ENCODE measurements at regions not wholly inside any gene's neighbourhood (a gene's known extent, or its start where the extent isn't known, plus 50 kb on each side); places are given as distances from the start of the nearest gene placed in this dataset.
A peak's percentile ranks its signal among the peaks of the same experiment; 100 is the strongest.

DNA sequence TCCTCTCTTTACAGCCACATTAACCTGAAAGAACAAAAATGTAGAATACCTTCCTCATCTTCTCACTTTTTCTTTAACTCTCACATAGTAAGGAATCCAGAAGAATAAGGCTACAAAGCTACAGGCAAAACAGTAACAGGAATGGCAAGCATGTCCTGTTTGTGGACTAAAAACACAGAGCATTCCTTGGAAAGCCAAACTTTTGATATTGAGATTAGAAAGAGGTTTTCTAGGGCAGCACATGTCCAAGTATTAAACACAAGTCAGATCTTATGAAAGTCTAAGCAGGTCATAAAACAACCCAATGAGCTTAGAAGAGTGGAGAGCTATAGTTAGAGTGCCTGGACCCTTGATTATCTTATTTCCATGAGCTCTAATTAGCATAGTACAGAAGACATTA, 58.2 kb upstream of the FAM9C start:
- Histone ChIP-seq H3K27ac (peak overlapping the region; percentile 62), H3K27me3 (ENCODE audit: low read depth) (no peaks in the 10 kb centered on the region), H3K36me3 (no peaks in the 10 kb centered on the region), H3K9me3 (no peaks in the 10 kb centered on the region), H3K4me1 (peaks cover 27% of the 10 kb centered on the region), H3K4me3 (no peak overlapping the region)
- ATAC-seq (no peak), DNase-seq (no peak)
- TF ChIP-seq, protein P1, sequence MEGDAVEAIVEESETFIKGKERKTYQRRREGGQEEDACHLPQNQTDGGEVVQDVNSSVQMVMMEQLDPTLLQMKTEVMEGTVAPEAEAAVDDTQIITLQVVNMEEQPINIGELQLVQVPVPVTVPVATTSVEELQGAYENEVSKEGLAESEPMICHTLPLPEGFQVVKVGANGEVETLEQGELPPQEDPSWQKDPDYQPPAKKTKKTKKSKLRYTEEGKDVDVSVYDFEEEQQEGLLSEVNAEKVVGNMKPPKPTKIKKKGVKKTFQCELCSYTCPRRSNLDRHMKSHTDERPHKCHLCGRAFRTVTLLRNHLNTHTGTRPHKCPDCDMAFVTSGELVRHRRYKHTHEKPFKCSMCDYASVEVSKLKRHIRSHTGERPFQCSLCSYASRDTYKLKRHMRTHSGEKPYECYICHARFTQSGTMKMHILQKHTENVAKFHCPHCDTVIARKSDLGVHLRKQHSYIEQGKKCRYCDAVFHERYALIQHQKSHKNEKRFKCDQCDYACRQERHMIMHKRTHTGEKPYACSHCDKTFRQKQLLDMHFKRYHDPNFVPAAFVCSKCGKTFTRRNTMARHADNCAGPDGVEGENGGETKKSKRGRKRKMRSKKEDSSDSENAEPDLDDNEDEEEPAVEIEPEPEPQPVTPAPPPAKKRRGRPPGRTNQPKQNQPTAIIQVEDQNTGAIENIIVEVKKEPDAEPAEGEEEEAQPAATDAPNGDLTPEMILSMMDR (IDR thresholded peaks at IDR 0.05): no peak
- intact Hi-C loops (cut with DNase I): no loop called here

DNA sequence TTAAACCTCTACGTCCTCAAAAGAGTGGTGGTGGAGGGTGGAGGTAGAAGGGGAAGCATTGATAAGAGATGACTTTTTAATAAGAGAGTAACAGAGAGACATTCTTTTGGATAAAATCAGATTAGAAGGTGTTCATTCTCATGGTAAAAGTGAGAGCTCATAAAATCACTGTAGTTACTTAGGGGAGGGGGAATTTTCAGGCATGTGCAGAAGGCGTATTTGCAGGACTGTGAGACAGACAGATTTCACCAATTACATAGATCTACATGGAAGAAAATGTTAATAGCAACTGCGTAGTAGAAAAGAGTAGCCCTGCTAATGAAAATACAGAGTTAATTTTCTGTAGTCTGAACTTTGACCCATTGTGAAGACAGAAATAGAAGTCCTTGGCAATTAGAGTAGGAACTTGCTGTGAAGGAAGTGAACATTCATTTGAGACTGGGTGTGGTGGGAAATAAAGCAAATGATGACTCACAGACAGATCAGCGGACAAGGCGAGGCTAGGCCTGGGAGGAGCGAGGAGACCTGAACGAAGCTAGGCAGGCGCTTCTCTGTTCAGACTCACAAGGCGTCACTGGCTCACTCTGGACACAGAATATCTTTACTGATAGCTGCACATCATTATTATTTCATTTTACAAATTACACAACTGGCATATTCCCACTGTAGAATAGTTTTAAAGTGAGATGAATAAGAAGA, 57.2 kb upstream of the FAM9C start:
- DNase-seq (peak; percentile 67), ATAC-seq (peak; percentile 92 to 96)
- intact Hi-C loops (cut with DNase I): no loop called here
- Histone ChIP-seq H3K9me3 (no peaks in the 10 kb centered on the region), H3K4me3 (no peak overlapping the region), H3K36me3 (no peaks in the 10 kb centered on the region), H3K4me1 (peaks cover 27% of the 10 kb centered on the region), H3K27ac (peak overlapping the region; percentile 62), H3K27me3 (ENCODE audit: low read depth) (no peaks in the 10 kb centered on the region)
- TF ChIP-seq, protein P1 (IDR thresholded peaks at IDR 0.05): no peak

DNA sequence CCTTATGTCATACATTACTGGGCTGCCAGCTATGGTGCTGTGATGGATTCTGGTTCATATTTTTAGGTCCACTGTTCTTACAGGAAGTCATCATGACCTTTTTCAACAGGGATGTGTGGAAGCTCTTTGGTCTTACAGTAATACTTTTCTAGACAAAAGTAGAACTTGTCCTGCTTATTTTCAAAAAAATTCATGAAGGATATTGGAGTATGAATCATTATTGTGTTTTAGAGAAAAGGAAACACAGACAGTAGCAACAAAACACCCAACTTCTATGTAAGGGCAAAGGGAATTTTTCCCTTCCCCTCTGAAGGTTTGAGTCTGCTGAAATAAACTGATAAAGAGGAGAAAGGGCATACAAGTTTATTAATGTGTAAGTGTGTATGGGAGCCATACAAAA, 54.7 kb upstream of the FAM9C start:
- Histone ChIP-seq H3K27ac (peak overlapping the region; percentile 36), H3K36me3 (no peaks in the 10 kb centered on the region)
- DNase-seq: no peak

DNA sequence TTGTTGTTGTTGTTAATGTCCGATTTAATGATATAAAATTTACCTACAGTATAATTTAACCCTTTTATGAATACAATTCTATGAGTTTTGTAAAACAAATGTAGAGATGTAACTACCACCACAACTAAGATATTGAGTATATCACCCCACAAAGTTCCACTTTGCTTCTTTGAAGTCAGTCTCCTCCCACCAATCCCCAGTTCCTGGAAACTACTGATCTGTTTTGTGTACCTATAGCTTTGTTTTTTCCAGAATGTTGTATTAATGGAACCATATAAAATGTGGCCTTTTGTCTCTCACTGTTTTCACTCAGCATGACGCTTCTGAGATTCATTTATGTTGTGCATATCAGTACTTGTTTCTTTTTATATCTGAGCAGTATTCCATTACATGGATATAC, 52.3 kb upstream of the FAM9C start:
- TF ChIP-seq, protein P1 (IDR thresholded peaks at IDR 0.05): no peak
- Histone ChIP-seq H3K4me3 (no peak overlapping the region), H3K27me3 (ENCODE audit: low read depth) (no peaks in the 10 kb centered on the region), H3K27ac (no peak overlapping the region), H3K9me3 (no peaks in the 10 kb centered on the region), H3K36me3 (no peaks in the 10 kb centered on the region), H3K4me1 (peaks cover 33% of the 10 kb centered on the region)
- ATAC-seq: no peak
- intact Hi-C loops (cut with DNase I): no loop called here
- no peak for DNase-seq

More for the DNA sequence above, 54.7 kb upstream of the FAM9C start:
- Histone ChIP-seq H3K9me3 (no peaks in the 10 kb centered on the region), H3K4me1 (peaks cover 37% of the 10 kb centered on the region), H3K4me3 (no peak overlapping the region), H3K27me3 (ENCODE audit: low read depth) (no peaks in the 10 kb centered on the region)
- no peak for ATAC-seq
- intact Hi-C loops (cut with DNase I): no loop called here
- TF ChIP-seq, protein P1 (IDR thresholded peaks at IDR 0.05): no peak

DNA sequence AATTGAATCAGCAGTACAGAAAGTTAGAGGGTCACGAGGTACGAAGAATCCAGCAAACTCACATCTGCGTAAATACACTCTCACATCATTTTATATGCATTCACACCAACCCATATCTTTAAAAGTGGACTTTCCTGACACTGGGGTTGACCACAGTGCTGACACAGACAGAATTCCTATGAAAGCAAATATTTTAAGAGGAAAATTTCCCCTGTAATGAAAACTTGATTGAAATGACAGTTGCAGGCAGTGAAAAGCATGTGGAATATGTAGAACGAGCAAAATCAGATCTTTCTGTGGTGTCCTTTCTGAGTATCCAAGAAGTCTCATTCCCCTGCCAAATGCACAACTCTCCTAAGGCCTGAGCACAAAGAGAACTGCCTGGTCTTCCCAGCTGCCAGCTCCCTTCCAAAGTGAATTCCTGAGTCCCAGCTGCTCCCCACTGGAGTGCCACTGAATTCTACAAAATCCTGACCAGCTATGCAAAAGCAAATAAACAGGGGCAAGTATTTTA, 50.5 kb upstream of the FAM9C start:
- H3K4me1 ChIP-seq: peaks cover 19% of the 10 kb centered on the region
- no peak for ATAC-seq
- DNase-seq: no peak
- no peak overlapping the region for H3K4me3 ChIP-seq
- H3K9me3 ChIP-seq: no peaks in the 10 kb centered on the region
- no peaks in the 10 kb centered on the region for H3K36me3 ChIP-seq
- peak overlapping the region; percentile 36 for H3K27ac ChIP-seq
- TF ChIP-seq, protein P1 (IDR thresholded peaks at IDR 0.05): no peak
- no peaks in the 10 kb centered on the region for H3K27me3 ChIP-seq (ENCODE audit: low read depth)
- intact Hi-C loops (cut with DNase I): no loop called here

Data from lower lobe of right lung (tissue), 2 donors.